GM18868 (cell line): ENCODE measurements at regions not wholly inside any gene's neighbourhood (a gene's known extent, or its start where the extent isn't known, plus 50 kb on each side); places are given as distances from the start of the nearest gene placed in this dataset.
"Not testable (repeated sequence)": the region's sequence is repeated elsewhere in the genome, so short reads cannot be mapped to it uniquely, and the experiment has no call there.

Experiments used
- ATAC-seq: cut with Tn5 transposase; IDR thresholded peaks from one replicate; pipeline ENCODE4 v1.9.1; 2021; ENCODE audit warnings: mild to moderate bottlenecking, moderate library complexity; ENCODE audit not compliant: unreplicated experiment

DNA sequence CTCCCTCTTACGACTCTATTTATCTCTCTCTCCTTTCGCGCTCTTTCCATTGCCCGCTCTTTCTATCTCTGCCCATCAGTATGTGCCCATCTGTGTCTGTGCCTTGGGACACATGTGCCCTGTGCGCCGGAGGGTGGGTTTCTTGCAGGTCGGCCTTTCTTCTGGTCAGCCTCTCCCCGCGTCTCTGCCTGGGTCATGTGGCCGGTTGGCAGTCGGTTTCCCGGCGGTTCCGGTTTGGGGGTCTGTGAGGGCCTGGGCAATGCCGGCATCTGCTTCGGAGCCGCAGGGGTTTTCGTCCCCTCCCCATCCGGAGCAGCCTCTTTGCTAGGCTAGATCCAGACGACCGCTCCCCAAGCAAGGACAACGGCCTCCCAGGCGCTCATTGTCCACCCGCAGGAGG is 1426.0 kb upstream of the PCDH10 start:
- not testable (repeated sequence) for ATAC-seq

DNA sequence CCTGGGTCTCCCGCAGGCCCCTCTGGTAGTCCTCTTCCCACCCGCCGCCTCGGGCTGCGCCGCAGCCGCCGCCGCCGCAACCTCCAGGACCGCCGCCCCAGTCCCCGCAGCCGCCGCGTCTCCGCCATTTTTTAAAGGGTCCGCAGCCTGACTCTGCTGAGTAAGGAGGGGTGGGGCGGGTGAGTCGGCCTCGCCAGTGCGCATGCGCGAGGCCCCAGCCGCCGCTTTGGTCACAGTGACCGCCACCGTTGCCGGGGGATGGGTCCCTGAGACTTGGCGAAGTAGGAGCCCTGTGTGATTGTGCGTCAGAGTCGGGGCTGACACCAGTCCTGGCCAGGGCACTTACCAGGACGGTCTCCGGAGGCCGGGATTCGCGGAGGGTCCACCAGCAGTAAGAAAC is 1424.2 kb upstream of the PCDH10 start:
- ATAC-seq, result not testable (repeated sequence)

DNA sequence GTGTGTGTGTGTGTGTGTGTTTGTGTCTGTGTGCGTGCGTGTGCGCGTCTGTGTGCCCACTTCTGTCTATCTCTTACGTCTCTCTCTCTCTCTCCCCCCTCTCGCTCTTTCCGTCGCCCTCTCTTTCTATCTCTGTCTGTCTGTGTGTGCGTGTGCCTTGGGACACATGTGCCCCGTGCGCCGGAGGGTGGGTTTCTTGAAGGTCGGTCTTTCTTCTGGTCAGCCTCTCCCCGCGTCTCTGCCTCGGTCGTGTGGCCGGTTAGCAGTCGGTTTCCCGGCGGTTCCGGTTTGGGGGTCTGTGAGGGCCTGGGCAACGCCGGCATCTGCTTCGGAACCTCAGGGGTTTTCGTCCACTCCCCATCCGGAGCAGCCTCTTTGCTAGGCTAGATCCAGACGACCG is 1423.6 kb upstream of the PCDH10 start:
- ATAC-seq, result not testable (repeated sequence)

DNA sequence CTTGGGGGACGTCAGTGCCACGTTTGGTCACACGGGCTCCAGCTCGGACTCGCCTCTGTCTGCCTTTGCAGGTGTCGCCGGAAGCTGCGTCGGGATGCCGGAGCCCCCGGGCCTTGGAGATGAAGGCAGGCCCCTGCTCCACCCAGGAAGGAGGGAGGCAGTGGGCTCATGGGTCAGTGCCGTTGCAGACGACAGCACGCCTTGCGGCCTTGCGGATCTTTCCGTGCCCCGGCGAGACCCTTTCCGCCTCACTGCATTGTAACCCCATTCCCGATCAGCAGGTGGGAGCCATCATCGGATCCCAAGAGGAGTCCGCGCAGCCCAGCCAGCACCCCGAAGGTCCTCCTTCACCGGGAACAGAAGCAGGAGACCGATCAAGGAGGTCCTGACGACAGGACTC is 1422.2 kb upstream of the PCDH10 start:
- ATAC-seq, result not testable (repeated sequence)

DNA sequence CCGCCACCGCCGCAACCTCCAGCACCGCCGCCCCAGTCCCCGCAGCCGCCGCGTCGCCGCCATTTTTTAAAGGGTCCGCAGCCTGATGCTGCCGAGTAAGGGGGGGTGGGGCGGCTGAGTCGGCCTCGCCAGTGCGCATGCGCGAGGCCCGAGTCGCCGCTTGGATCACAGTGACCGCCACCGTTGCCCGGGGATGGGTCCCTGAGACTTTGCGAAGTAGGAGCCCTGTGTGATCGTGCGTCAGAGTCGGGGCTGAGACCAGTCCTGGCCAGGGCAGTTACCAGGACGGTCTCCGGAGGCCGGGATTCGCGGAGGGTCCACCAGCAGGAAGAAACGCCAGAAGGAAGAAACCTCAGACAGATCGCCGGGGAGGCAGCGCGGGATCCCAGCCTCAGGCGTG is 1421.7 kb upstream of the PCDH10 start:
- ATAC-seq, result not testable (repeated sequence)

DNA sequence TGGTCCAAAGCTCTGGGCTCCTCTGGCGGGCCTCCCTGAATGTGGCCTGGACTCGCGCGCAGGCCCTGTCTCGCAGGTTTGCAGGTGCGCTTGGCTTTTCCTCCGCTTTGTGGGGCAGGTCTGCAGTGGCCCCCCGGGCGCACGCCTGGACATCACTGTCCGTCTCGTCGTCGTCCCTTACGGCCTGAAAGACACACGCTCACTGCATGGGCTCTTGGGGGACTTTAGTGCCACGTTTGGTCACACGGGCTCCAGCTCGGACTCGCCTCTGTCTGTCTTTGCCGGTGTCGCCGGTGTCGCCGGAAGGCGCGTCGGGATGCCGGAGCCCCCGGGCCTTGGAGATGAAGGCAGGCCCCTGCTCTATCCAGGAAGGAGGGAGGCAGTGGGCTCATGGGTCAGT is 1419.9 kb upstream of the PCDH10 start:
- ATAC-seq, result not testable (repeated sequence)

DNA sequence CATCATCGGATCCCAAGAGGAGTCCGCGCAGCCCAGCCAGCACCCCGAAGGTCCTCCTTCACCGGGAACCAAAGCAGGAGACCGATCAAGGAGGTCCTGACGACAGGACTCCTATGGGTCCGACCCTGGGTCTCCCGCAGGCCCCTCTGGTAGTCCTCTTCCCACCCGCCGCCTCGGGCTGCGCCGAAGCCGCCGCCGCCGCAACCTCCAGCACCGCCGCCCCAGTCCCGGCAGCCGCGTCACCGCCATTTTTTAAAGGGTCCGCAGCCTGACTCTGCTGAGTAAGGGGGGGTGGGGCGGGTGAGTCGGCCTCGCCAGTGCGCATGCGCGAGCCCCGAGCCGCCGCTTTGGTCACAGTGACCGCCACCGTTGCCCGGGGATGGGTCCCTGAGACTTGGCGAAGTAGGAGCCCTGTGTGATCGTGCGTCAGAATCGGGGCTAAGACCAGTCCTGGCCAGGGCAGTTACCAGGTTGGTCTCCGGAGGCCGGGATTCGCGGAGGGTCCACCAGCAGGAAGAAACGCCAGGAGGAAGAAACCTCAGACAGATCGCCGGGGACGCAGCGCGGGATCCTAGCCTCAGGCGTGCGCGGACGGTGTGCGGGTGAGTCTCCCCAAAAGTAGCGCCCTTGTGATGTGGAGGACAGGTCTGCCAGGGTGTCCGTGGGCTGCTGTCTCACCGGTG is 1419.2 kb upstream of the PCDH10 start:
- ATAC-seq, result not testable (repeated sequence)

DNA sequence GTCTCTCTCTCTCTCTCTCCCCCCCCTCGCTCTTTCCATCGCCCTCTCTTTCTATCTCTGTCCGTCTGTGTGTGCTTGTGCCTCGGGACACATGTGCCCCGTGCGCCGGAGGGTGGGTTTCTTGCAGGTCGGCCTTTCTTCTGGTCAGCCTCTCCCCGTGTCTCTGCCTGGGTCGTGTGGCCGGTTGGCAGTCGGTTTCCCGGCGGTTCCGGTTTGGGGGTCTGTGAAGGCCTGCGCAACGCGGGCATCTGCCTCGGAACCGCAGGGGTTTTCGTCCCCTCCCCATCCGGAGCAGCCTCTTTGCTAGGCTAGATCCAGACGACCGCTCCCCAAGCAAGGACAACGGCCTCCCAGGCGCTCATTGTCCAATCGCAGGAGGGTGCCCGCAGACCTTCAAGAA is 1418.5 kb upstream of the PCDH10 start:
- not testable (repeated sequence) for ATAC-seq

DNA sequence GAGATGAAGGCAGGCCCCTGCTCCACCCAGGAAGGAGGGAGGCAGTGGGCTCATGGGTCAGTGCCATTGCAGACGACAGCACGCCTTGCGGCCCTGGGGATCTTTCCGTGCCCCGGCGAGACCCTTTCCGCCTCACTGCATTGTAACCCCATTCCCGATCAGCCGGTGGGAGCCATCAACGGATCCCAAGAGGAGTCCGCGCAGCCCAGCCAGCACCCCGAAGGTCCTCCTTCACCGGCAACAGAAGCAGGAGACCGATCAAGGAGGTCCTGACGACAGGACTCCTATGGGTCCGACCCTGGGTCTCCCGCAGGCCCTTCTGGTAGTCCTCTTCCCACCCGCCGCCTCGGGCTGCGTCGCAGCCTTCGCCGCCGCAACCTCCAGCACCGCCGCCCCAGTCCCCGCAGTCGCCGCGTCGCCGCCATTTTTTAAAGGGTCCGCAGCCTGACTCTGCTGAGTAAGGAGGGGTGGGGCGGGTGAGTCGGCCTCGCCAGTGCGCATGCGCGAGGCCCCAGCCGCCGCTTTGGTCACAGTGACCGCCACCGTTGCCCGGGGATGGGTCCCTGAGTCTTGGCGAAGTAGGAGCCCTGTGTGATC is 1417.0 kb upstream of the PCDH10 start:
- ATAC-seq, result not testable (repeated sequence)

DNA sequence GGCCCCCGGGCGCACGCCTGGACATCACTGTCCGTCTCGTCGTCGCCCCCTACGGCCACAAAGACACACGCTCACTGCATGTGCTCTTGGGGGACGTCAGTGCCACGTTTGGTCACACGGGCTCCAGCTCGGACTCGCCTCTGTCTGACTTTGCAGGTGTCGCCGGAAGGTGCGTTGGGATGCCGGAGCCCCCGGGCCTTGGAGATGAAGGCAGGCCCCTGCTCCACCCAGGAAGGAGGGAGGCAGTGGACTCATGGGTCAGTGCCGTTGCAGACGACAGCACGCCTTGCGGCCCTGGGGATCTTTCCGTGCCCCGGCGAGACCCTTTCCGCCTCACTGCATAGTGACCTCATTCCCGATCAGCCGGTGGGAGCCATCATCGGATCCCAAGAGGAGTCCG is 1414.8 kb upstream of the PCDH10 start:
- ATAC-seq, result not testable (repeated sequence)

DNA sequence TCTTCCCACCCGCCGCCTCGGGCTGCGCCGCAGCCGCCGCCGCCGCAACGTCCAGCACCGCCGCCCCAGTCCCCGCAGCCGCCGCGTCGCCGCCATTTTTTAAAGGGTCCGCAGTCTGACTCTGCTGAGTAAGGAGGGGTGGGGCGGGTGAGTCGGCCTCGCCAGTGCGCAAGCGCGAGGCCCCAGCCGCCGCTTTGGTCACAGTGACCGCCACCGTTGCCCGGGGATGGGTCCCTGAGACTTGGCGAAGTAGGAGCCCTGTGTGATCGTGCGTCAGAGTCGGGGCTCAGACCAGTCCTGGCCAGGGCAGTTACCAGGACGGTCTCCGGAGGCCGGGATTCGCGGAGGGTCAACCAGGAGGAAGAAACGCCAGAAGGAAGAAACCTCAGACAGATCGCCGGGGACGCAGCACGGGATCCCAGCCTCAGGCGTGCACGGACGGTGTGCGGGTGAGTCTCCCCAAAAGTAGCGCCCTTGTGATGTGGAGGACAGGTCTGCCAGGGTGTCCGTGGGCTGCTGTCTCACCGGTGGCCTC is 1414.2 kb upstream of the PCDH10 start:
- not testable (repeated sequence) for ATAC-seq

DNA sequence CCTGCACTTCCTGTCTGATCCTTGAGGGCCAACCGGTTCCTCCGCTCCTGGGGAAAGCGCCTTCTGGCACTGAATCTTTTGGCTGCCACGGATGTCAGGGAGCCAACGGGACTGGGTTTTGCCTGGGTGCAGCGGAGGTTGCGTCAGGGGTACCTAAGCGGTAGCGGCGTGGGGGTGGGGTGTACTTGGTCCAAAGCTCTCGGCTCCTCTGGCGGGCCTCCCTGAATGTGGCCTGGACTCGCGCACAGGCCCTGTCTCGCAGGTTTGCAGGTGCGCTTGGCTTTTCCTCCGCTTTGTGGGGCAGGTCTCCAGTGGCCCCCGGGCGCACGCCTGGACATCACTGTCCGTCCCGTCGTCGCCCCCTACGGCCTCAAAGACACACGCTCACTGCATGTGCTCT is 1410.1 kb upstream of the PCDH10 start:
- not testable (repeated sequence) for ATAC-seq

DNA sequence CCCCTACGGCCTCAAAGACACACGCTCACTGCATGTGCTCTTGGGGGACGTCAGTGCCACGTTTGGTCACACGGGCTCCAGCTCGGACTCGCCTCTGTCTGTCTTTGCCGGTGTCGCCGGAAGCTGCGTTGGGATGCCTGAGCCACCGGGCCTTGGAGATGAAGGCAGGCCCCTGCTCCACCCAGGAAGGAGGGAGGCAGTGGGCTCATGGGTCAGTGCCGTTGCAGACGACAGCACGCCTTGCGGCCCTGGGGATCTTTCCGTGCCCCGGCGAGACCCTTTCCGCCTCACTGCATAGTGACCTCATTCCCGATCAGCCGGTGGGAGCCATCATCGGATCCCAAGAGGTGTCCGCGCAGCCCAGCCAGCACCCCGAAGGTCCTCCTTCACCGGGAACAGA is 1407.3 kb upstream of the PCDH10 start:
- ATAC-seq, result not testable (repeated sequence)

DNA sequence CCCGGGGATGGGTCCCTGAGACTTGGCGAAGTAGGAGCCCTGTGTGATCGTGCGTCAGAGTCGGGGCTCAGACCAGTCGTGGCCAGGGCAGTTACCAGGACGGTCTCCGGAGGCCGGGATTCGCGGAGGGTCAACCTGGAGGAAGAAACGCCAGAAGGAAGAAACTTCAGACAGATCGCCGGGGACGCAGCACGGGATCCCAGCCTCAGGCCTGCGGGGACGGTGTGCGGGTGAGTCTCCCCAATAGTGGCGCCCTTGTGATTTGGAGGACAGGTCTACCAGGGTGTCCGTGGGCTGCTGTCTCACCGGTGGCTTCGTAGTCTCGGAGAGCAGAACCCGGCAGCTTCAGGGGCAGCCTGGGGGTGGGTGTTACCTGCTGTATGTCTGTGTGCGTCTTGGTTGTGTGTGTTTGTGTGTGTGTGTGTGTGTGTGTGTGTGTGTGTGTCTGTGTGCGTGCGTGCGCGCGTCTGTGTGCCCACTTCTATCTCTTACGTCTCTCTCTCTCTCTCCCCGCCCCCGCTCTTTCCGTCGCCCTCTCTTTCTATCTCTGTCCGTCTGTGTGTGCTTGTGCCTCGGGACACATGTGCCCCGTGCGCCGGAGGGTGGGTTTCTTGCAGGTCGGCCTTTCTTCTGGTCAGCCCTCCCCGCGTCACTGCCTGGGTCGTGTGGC is 1406.4 kb upstream of the PCDH10 start:
- not testable (repeated sequence) for ATAC-seq

DNA sequence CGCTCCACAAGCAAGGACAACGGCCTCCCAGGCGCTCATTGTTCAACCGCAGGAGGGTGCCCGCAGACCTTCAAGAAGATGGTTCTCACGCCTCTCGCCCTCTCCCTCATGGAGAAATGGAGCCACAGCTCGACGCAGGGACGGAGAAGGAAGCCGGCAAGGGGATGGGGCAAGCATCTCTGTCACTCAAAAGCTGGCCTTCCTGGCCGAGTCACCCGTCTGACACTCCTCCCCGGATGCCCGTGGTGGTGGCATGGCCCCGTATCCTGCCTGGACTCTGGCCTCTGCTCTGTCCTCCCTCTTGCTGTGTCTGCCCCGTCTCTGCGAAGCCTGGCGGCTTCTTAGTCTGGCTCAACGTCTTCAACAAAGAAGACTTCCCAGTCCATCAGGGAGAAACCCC is 1405.7 kb upstream of the PCDH10 start:
- ATAC-seq, result not testable (repeated sequence)

DNA sequence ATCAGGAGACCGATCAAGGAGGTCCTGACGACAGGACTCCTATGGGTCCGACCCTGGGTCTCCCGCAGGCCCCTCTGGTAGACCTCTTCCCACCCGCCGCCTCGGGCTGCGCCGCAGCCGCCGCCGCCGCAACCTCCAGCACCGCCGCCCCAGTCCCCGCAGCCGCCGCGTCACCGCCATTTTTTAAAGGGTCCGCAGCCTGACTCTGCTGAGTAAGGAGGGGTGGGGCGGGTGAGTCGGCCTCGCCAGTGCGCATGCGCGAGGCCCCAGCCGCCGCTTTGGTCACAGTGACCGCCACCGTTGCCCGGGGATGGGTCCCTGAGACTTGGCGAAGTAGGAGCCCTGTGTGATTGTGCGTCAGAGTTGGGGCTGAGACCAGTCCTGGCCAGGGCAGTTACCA is 1401.9 kb upstream of the PCDH10 start:
- ATAC-seq, result not testable (repeated sequence)

DNA sequence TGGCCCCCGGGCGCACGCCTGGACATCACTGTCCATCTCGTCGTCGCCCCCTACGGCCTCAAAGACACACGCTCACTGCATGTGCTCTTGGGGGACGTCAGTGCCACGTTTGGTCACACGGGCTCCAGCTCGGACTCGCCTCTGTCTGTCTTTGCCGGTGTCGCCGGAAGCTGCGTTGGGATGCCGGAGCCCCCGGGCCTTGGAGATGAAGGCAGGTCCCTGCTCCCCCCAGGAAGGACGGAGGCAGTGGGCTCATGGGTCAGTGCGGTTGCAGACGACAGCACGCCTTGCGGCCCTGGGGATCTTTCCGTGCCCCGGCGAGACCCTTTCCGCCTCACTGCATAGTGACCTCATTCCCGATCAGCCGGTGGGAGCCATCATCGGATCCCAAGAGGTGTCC is 1399.9 kb upstream of the PCDH10 start:
- ATAC-seq, result not testable (repeated sequence)

DNA sequence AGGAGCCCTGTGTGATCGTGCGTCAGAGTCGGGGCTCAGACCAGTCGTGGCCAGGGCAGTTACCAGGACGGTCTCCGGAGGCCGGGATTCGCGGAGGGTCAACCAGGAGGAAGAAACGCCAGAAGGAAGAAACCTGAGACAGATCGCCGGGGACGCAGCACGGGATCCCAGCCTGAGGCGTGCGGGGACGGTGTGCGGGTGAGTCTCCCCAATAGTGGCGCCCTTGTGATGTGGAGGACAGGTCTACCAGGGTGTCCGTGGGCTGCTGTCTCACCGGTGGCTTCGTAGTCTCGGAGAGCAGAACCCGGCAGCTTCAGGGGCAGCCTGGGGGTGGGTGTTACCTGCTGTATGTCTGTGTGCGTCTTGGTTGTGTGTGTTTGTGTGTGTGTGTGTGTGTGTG is 1399.1 kb upstream of the PCDH10 start:
- not testable (repeated sequence) for ATAC-seq

DNA sequence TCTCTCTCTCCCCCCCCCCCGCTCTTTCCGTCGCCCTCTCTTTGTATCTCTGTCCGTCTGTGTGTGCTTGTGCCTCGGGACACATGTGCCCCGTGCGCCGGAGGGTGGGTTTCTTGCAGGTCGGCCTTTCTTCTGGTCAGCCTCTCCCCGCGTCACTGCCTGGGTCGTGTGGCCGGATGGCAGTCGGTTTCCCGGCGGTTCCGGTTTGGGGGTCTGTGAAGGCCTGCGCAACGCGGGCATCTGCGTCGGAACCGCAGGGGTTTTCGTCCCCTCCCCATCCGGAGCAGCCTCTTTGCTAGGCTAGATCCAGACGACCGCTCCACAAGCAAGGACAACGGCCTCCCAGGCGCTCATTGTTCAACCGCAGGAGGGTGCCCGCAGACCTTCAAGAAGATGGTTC is 1398.6 kb upstream of the PCDH10 start:
- not testable (repeated sequence) for ATAC-seq

DNA sequence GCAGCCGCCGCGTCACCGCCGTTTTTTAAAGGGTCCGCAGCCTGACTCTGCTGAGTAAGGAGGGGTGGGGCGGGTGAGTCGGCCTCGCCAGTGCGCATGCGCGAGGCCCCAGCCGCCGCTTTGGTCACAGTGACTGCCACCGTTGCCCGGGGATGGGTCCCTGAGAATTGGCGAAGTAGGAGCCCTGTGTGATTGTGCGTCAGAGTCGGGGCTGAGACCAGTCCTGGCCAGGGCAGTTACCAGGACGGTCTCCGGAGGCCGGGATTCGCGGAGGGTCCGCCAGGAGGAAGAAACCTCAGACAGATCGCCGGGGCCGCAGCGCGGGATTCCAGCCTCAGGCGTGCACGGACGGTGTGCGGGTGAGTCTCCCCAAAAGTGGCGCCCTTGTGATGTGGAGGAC is 1386.9 kb upstream of the PCDH10 start:
- ATAC-seq, result not testable (repeated sequence)

DNA sequence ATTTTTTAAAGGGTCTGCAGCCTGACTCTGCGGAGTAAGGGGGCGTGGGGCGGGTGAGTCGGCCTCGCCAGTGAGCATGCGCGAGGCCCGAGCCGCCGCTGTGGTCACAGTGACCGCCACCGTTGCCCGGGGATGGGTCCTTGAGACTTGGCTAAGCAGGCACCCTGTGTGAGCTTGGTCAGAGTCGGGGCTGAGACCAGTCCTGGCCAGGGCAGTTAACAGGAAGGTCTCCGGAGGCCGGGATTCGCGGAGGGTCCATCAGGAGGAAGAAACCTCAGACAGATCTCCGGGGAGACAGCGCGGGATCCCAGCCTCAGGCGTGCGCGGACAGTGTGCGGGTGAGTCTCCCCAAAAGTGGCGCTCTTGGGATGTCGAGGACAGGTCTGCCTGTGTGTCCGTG is 1384.4 kb upstream of the PCDH10 start:
- no peak for ATAC-seq

DNA sequence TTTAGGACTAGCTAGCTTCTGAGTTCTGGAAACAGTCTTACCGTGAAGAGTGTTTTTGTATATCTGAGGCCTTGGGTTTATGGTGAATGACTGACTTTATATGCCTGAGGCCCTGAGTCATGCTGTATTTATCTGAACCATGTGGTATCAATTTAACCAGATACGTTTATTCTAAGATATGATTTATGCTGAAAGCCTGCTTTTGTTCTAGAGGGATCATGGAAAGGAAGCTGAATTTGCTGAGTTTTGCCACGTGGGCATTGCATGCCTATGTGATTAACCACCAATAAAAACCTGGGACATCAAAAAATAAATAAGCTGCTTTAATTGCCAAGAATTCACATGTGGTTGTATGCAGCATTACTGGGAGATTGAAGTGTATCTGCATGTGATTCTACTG is 1374.7 kb upstream of the PCDH10 start:
- not testable (repeated sequence) for ATAC-seq
